ENCODE measurements at regions not wholly inside any gene's neighbourhood (a gene's known extent, or its start where the extent isn't known, plus 50 kb on each side); places are given as distances from the start of the nearest gene placed in this dataset.

GRCh38 chr12:111084158-111084557 is 163.8 kb upstream of the MYL2 start:
- TF ChIP-seq POLR2A (IDR thresholded peaks at IDR 0.05) (no peak), CTCF (IDR thresholded peaks at IDR 0.05) (no peak), POLR2AphosphoS5 (IDR thresholded peaks at IDR 0.05) (no peak)
